SW480 (cell line): ENCODE measurements at regions not wholly inside any gene's neighbourhood (a gene's known extent, or its start where the extent isn't known, plus 50 kb on each side); places are given as distances from the start of the nearest gene placed in this dataset.

Experiments used
- DNase-seq: peaks from one replicate; pipeline ENCODE4 v3.0.0-alpha.2; 2016; ENCODE audit warnings: low spot score

- DNase-seq = no peak
Measured at GRCh38 chr10:85147346-85148250, 819.2 kb downstream of the CCSER2 start.

GRCh38 chr10:85148693-85149640, 820.6 kb downstream of the CCSER2 start:
- DNase-seq = no peak

GRCh38 chr10:85149766-85150165, 821.4 kb downstream of the CCSER2 start:
- DNase-seq = no peak

GRCh38 chr10:85151506-85151905, 823.1 kb downstream of the CCSER2 start:
- DNase-seq = no peak

- no peak for DNase-seq
Measured at GRCh38 chr10:85152496-85152895, 824.1 kb downstream of the CCSER2 start.

GRCh38 chr10:85152911-85153310, 824.5 kb downstream of the CCSER2 start:
- DNase-seq = no peak

GRCh38 chr10:85157206-85157605, 828.8 kb downstream of the CCSER2 start:
- DNase-seq = no peak

- DNase-seq = no peak
Measured at GRCh38 chr10:85168243-85168642, 839.9 kb downstream of the CCSER2 start.

- DNase-seq = no peak
Measured at GRCh38 chr10:85170026-85170425, 841.6 kb downstream of the CCSER2 start.

GRCh38 chr10:85175635-85176034, 847.2 kb downstream of the CCSER2 start:
- no peak for DNase-seq

- no peak for DNase-seq
Measured at GRCh38 chr10:85177767-85178166, 849.4 kb downstream of the CCSER2 start.

- DNase-seq = no peak
Measured at GRCh38 chr10:85187047-85187446, 858.7 kb downstream of the CCSER2 start.

- DNase-seq = no peak
Measured at GRCh38 chr10:85188770-85189484, 860.5 kb downstream of the CCSER2 start.

GRCh38 chr10:85193796-85194195, 865.4 kb downstream of the CCSER2 start:
- DNase-seq = no peak

GRCh38 chr10:85194706-85195105, 866.3 kb downstream of the CCSER2 start:
- DNase-seq = no peak

GRCh38 chr10:85195596-85195995, 867.2 kb downstream of the CCSER2 start:
- no peak for DNase-seq

GRCh38 chr10:85204814-85205213, 876.4 kb downstream of the CCSER2 start:
- no peak for DNase-seq

- DNase-seq = no peak
Measured at GRCh38 chr10:85212526-85212925, 884.1 kb downstream of the CCSER2 start.

GRCh38 chr10:85213493-85213892, 885.1 kb downstream of the CCSER2 start:
- DNase-seq = no peak

- no peak for DNase-seq
Measured at GRCh38 chr10:85222300-85222699, 893.9 kb downstream of the CCSER2 start.

- no peak for DNase-seq
Measured at GRCh38 chr10:85224366-85224940, 896.1 kb downstream of the CCSER2 start.

GRCh38 chr10:85225311-85225710, 896.9 kb downstream of the CCSER2 start:
- no peak for DNase-seq
